Fibroblast of lung (primary cell): ENCODE measurements at regions not wholly inside any gene's neighbourhood (a gene's known extent, or its start where the extent isn't known, plus 50 kb on each side); places are given as distances from the start of the nearest gene placed in this dataset.
A peak's percentile ranks its signal among the peaks of the same experiment; 100 is the strongest.

Experiments used
- DNase-seq, 2 donors: peaks; one replicate each; pipeline versions ENCODE4 v3.0.0 to v3.0.0-alpha.2; 2010; ENCODE audit warnings: low read depth in 2 of 2
- H2AFZ ChIP-seq: 2 replicates; pipeline ENCODE4 v1.5.1; 2012; ENCODE audit warnings: low read length, control low read depth, inconsistent platforms
- H3K27ac ChIP-seq: 2 replicates; pipeline ENCODE4 v1.5.1; 2011; ENCODE audit warnings: low read length, control low read depth; ENCODE audit not compliant: insufficient read depth
- H3K27me3 ChIP-seq: 2 replicates; pipeline ENCODE4 v1.5.1; 2011; ENCODE audit warnings: mild to moderate bottlenecking, low read length; ENCODE audit not compliant: control insufficient read depth, insufficient read depth
- H3K36me3 ChIP-seq: 2 replicates; pipeline ENCODE4 v1.5.1; 2011; ENCODE audit warnings: low read length; ENCODE audit not compliant: control insufficient read depth, insufficient read depth
- H3K4me1 ChIP-seq: 2 replicates; pipeline ENCODE4 v1.5.1; 2011; ENCODE audit warnings: low read length; ENCODE audit not compliant: control insufficient read depth, insufficient read depth; ENCODE audit errors: extremely low read depth
- H3K4me2 ChIP-seq: 2 replicates; pipeline ENCODE4 v1.5.1; 2011; ENCODE audit warnings: low read length, control low read depth; ENCODE audit not compliant: insufficient read depth; ENCODE audit errors: extremely low read depth
- H3K4me3 ChIP-seq, 4 experiments: fragments of 200-600 bp in 1 of 4; sonication (generic) in 1 of 4; replicated peaks in 1 of 4; 2 replicates each; pipeline ENCODE4 v1.5.1; 2011 to 2016; ENCODE audit warnings: low read length in 4 of 4, low read depth in 3 of 4, mild to moderate bottlenecking in 3 of 4, control low read depth in 2 of 4, inconsistent platforms in 1 of 4, mixed read lengths in 1 of 4; ENCODE audit not compliant: insufficient read depth in 1 of 4; ENCODE audit errors: control extremely low read depth in 1 of 4
- H3K79me2 ChIP-seq: 2 replicates; pipeline ENCODE4 v1.5.1; 2012; ENCODE audit warnings: mild to moderate bottlenecking, low read length, inconsistent platforms; ENCODE audit not compliant: control insufficient read depth, insufficient read depth
- H3K9ac ChIP-seq: 2 replicates; pipeline ENCODE4 v1.5.1; 2011; ENCODE audit warnings: mild to moderate bottlenecking, low read length, control low read depth; ENCODE audit not compliant: insufficient read depth
- H3K9me3 ChIP-seq: 2 replicates; pipeline ENCODE4 v1.5.1; 2012; ENCODE audit warnings: low read depth, low read length; ENCODE audit not compliant: control insufficient read depth, insufficient read depth
- H4K20me1 ChIP-seq: 2 replicates; pipeline ENCODE4 v1.5.1; 2011; ENCODE audit warnings: low read length; ENCODE audit not compliant: control insufficient read depth, insufficient read depth; ENCODE audit errors: extremely low read depth
- EZH2 ChIP-seq: IDR thresholded peaks from 2 replicates; pipeline ENCODE4 v1.5.1; 2012; ENCODE audit warnings: low read length, control low read depth, mild to moderate bottlenecking; ENCODE audit errors: missing control alignments
- TF ChIP-seq, protein P1 (sequence below), 2 donors: IDR thresholded peaks in 1 of 2; conservative IDR thresholded peaks in 1 of 2; 1 replicate in 1 of 2; 2 replicates in 1 of 2; pipeline ENCODE4 v1.5.1; 2011 to 2012; ENCODE audit warnings: low read length in 2 of 2, control low read depth in 1 of 2, inconsistent platforms in 1 of 2, low read depth in 1 of 2, mild to moderate bottlenecking in 1 of 2

DNA sequence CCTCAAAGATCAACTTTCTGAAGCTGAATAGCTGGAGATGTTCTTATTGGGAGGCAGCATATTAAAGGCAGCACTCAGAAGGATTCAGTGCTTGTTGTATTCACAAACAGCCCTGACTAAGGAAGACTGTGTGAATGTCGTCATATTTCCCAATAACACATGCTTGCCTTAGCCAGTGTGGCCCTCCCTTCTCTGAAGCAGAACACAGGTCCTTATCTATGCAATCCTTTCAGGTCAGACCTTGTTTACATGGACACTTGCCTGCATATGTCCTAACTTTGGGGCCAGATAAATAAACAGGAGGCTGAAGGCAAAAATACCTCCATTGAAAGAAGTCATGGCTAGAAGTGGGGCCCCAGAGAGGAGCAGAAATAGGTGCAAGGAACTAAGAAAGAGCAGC lies 97.2 kb downstream of the SLC4A3 start:
- no peaks in the 10 kb centered on the region for H3K79me2 ChIP-seq
- H3K36me3 ChIP-seq = no peaks in the 10 kb centered on the region
- no peak overlapping the region for H3K9ac ChIP-seq
- peak in 1 of 2 donors; percentile 70 for DNase-seq
- no peaks in the 10 kb centered on the region for H3K9me3 ChIP-seq
- H4K20me1 ChIP-seq = no peaks in the 10 kb centered on the region
- no peak overlapping the region for H3K27ac ChIP-seq
- H3K27me3 ChIP-seq = no peaks in the 10 kb centered on the region
- TF ChIP-seq, protein P1, sequence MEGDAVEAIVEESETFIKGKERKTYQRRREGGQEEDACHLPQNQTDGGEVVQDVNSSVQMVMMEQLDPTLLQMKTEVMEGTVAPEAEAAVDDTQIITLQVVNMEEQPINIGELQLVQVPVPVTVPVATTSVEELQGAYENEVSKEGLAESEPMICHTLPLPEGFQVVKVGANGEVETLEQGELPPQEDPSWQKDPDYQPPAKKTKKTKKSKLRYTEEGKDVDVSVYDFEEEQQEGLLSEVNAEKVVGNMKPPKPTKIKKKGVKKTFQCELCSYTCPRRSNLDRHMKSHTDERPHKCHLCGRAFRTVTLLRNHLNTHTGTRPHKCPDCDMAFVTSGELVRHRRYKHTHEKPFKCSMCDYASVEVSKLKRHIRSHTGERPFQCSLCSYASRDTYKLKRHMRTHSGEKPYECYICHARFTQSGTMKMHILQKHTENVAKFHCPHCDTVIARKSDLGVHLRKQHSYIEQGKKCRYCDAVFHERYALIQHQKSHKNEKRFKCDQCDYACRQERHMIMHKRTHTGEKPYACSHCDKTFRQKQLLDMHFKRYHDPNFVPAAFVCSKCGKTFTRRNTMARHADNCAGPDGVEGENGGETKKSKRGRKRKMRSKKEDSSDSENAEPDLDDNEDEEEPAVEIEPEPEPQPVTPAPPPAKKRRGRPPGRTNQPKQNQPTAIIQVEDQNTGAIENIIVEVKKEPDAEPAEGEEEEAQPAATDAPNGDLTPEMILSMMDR (conservative IDR thresholded peaks at IDR 0.05 in 1 of 2, IDR thresholded peaks at IDR 0.05 in 1 of 2; ENCODE audit: low read depth in 1 of 2, low read length in 2 of 2) = no peak
- no peak for TF ChIP-seq EZH2
- H2AFZ ChIP-seq = no peak overlapping the region
- H3K4me3 ChIP-seq = no peak overlapping the region
- no peaks in the 10 kb centered on the region for H3K4me1 ChIP-seq
- no peak overlapping the region for H3K4me2 ChIP-seq

DNA sequence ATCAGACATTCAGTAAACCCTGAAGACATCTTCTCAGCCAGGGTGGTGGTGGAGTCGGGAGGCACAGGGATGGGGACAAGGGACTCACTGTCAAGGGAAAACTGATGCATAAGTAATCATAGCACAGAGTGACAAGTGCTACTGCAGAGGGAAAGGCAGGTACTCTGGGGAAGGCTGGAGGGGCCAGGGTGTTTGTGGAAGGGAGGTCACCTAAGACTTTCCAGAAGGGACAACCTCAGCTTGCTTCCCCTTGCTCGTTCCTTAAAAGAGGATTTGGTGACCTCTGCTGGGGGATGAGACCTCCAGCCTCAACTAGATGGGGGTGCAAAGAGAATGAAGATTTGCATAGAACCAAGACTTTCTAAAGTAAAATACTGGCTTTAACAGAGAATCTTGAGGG lies 99.5 kb downstream of the SLC4A3 start:
- H3K9ac ChIP-seq = no peak overlapping the region
- no peaks in the 10 kb centered on the region for H3K9me3 ChIP-seq
- H3K4me2 ChIP-seq = no peak overlapping the region
- no peaks in the 10 kb centered on the region for H3K27me3 ChIP-seq
- no peak overlapping the region for H3K4me3 ChIP-seq
- H2AFZ ChIP-seq = no peak overlapping the region
- no peak for TF ChIP-seq EZH2
- TF ChIP-seq, protein P1 (conservative IDR thresholded peaks at IDR 0.05 in 1 of 2, IDR thresholded peaks at IDR 0.05 in 1 of 2; ENCODE audit: low read depth in 1 of 2, low read length in 2 of 2) = no peak
- H3K36me3 ChIP-seq = no peaks in the 10 kb centered on the region
- H3K4me1 ChIP-seq = no peaks in the 10 kb centered on the region
- H4K20me1 ChIP-seq = no peaks in the 10 kb centered on the region
- no peaks in the 10 kb centered on the region for H3K79me2 ChIP-seq
- no peak for DNase-seq
- H3K27ac ChIP-seq = no peak overlapping the region

DNA sequence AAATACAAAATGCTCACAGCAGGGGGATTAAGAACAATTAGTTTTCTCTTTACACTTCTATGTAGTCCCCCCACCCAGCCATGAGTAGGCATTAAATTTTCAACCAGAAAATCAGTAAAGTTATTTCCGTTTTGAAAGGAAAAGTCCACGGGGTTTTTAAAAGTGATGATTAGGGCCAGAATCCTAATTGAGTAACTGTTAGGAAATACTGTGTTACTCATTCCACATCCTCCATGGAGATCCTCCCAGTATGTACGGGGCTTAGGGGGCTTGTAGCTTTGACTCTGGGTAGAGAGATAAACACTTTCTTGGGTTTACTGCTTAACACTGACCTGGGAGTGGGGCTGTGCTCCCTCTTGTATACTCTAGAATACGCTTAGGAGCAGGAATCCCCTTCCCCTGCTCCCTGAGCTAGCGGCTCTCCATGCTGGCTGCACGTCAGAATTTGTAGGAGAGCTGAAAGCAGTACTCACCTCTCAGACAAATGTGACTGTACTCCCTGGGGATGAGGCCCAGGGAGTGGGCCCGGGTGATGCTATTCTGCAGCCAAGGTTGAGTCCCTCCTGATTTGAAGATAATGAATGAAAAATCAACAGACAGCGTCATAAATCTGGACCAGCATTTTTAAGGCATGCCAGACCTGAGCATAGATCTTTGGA lies 100.5 kb downstream of the SLC4A3 start:
- H3K36me3 ChIP-seq = no peaks in the 10 kb centered on the region
- no peak for DNase-seq
- no peaks in the 10 kb centered on the region for H4K20me1 ChIP-seq
- H3K4me1 ChIP-seq = no peaks in the 10 kb centered on the region
- no peaks in the 10 kb centered on the region for H3K79me2 ChIP-seq
- TF ChIP-seq EZH2 = no peak
- TF ChIP-seq, protein P1 (conservative IDR thresholded peaks at IDR 0.05 in 1 of 2, IDR thresholded peaks at IDR 0.05 in 1 of 2; ENCODE audit: low read depth in 1 of 2, low read length in 2 of 2) = no peak
- H3K9ac ChIP-seq = no peak overlapping the region
- no peak overlapping the region for H3K27ac ChIP-seq
- no peak overlapping the region for H3K4me2 ChIP-seq
- H3K27me3 ChIP-seq = no peaks in the 10 kb centered on the region
- H3K9me3 ChIP-seq = no peaks in the 10 kb centered on the region
- H2AFZ ChIP-seq = no peak overlapping the region
- no peak overlapping the region for H3K4me3 ChIP-seq
